ENCODE measurements at regions not wholly inside any gene's neighbourhood (a gene's known extent, or its start where the extent isn't known, plus 50 kb on each side); places are given as distances from the start of the nearest gene placed in this dataset.

GRCh38 chr4:17063888-17064287, 165.4 kb upstream of the LDB2 start:
- TF ChIP-seq GATA2 (IDR thresholded peaks at IDR 0.05; ENCODE audit: low read depth, low read length) = no peak
- TF ChIP-seq GATA3 (IDR thresholded peaks at IDR 0.05; ENCODE audit: low read depth, low read length) = no peak
